ENCODE measurements at regions not wholly inside any gene's neighbourhood (a gene's known extent, or its start where the extent isn't known, plus 50 kb on each side); places are given as distances from the start of the nearest gene placed in this dataset.

GRCh38 chr3:188076176-188076575 is 77.8 kb upstream of the LPP start:
- no peak for TF ChIP-seq SIN3A (IDR thresholded peaks at IDR 0.05; ENCODE audit: borderline replicate concordance, low read depth, low read length)
- TF ChIP-seq CHD2 (IDR thresholded peaks at IDR 0.05; ENCODE audit: low read length, partially characterized antibody), result no peak
- no peak for TF ChIP-seq POLR2AphosphoS5 (IDR thresholded peaks at IDR 0.05; ENCODE audit: low read depth, low read length)
- no peak for TF ChIP-seq RAD21 (IDR thresholded peaks at IDR 0.05; ENCODE audit: low read length)
- no peak for TF ChIP-seq ELF1 (IDR thresholded peaks at IDR 0.05)
- no peak for TF ChIP-seq CTCF (IDR thresholded peaks at IDR 0.05)
- no peak for TF ChIP-seq REST (IDR thresholded peaks at IDR 0.05; ENCODE audit: low read depth, low read length)
- TF ChIP-seq MAX (IDR thresholded peaks at IDR 0.05; ENCODE audit: low read depth), result no peak
- TF ChIP-seq GABPA (IDR thresholded peaks at IDR 0.05; ENCODE audit: low read depth), result no peak
- TF ChIP-seq JUND (IDR thresholded peaks at IDR 0.05), result no peak
- TF ChIP-seq RFX5 (IDR thresholded peaks at IDR 0.05; ENCODE audit: low read length), result no peak
- TF ChIP-seq TEAD4 (IDR thresholded peaks at IDR 0.05; ENCODE audit: borderline replicate concordance, insufficient read depth), result no peak

All from SK-N-SH (cell line).